GM19043 (cell line): ENCODE measurements at regions not wholly inside any gene's neighbourhood (a gene's known extent, or its start where the extent isn't known, plus 50 kb on each side); places are given as distances from the start of the nearest gene placed in this dataset.
"Not testable (repeated sequence)": the region's sequence is repeated elsewhere in the genome, so short reads cannot be mapped to it uniquely, and the experiment has no call there.

ENCODE experiments used
- ATAC-seq: cut with Tn5 transposase; IDR thresholded peaks from one replicate; pipeline ENCODE4 v1.9.1; 2021; ENCODE audit warnings: low read depth; ENCODE audit not compliant: unreplicated experiment

GRCh38 chr9:63912451-63912850, 1372.6 kb downstream of the FOXD4L5 start:
- ATAC-seq: not testable (repeated sequence)

- not testable (repeated sequence) for ATAC-seq
These were observed 1375.9 kb downstream of the FOXD4L5 start for GRCh38 chr9:63909076-63909475.

- not testable (repeated sequence) for ATAC-seq
These were observed 1385.3 kb downstream of the FOXD4L5 start for GRCh38 chr9:63899637-63900190.

GRCh38 chr9:63881386-63881785, 1403.6 kb downstream of the FOXD4L5 start:
- not testable (repeated sequence) for ATAC-seq

- not testable (repeated sequence) for ATAC-seq
These were observed 1408.6 kb downstream of the FOXD4L5 start for GRCh38 chr9:63876380-63876779.

- ATAC-seq: no peak
These were observed 1425.4 kb downstream of the FOXD4L5 start for GRCh38 chr9:63859475-63860215.

GRCh38 chr9:63859090-63859474, 1425.9 kb downstream of the FOXD4L5 start:
- not testable (repeated sequence) for ATAC-seq

- not testable (repeated sequence) for ATAC-seq
These were observed 1431.8 kb downstream of the FOXD4L5 start for GRCh38 chr9:63853140-63853751.

- ATAC-seq: not testable (repeated sequence)
These were observed 1460.2 kb downstream of the FOXD4L5 start for GRCh38 chr9:63824804-63825203.

- ATAC-seq: not testable (repeated sequence)
These were observed 1461.4 kb downstream of the FOXD4L5 start for GRCh38 chr9:63823375-63824201.

- not testable (repeated sequence) for ATAC-seq
These were observed 1462.2 kb downstream of the FOXD4L5 start for GRCh38 chr9:63822615-63823374.

GRCh38 chr9:63821293-63821692, 1463.7 kb downstream of the FOXD4L5 start:
- not testable (repeated sequence) for ATAC-seq

- ATAC-seq: not testable (repeated sequence)
These were observed 1464.1 kb downstream of the FOXD4L5 start for GRCh38 chr9:63820882-63821281.

- ATAC-seq: not testable (repeated sequence)
These were observed 1464.6 kb downstream of the FOXD4L5 start for GRCh38 chr9:63820383-63820782.

- peak; percentile 44 for ATAC-seq
These were observed 1467.1 kb downstream of the FOXD4L5 start for GRCh38 chr9:63817622-63818518.

- ATAC-seq: peak; percentile 67
These were observed 1468.0 kb downstream of the FOXD4L5 start for GRCh38 chr9:63816751-63817621.

- not testable (repeated sequence) for ATAC-seq
These were observed 1469.9 kb downstream of the FOXD4L5 start for GRCh38 chr9:63814970-63815669.
